T-helper 1 cell treated with Interleukin-12 subunit alpha and Interleukin-12 subunit beta and Interleukin-4 antibody, amounts not matched to agents 30 μg/mL and 1 μg/mL, for 36 hours (primary cell): ENCODE measurements at regions not wholly inside any gene's neighbourhood (a gene's known extent, or its start where the extent isn't known, plus 50 kb on each side); places are given as distances from the start of the nearest gene placed in this dataset.

Source experiments
- H3K27ac Mint-ChIP-seq: one replicate; pipeline ENCODE4 v1.8.0; 2021; ENCODE audit warnings: mild to moderate bottlenecking, mixed read lengths
- H3K27me3 Mint-ChIP-seq: one replicate; pipeline ENCODE4 v1.8.0; 2021; ENCODE audit warnings: low read depth, mixed read lengths
- H3K36me3 Mint-ChIP-seq: one replicate; pipeline ENCODE4 v1.8.0; 2021; ENCODE audit warnings: low read depth, mixed read lengths
- H3K4me1 Mint-ChIP-seq: one replicate; pipeline ENCODE4 v1.8.0; 2021; ENCODE audit warnings: low read depth, mixed read lengths
- H3K4me3 Mint-ChIP-seq: one replicate; pipeline ENCODE4 v1.8.0; 2021; ENCODE audit warnings: mild to moderate bottlenecking, moderate library complexity, mixed read lengths
- H3K9me3 Mint-ChIP-seq: one replicate; pipeline ENCODE4 v1.8.0; 2021; ENCODE audit warnings: mixed read lengths

- H3K4me3 Mint-ChIP-seq = no peak overlapping the region
- no peak overlapping the region for H3K27ac Mint-ChIP-seq
- no peaks in the 10 kb centered on the region for H3K4me1 Mint-ChIP-seq
- H3K9me3 Mint-ChIP-seq = peaks cover 11% of the 10 kb centered on the region
- no peaks in the 10 kb centered on the region for H3K27me3 Mint-ChIP-seq
- no peaks in the 10 kb centered on the region for H3K36me3 Mint-ChIP-seq
Observed at GRCh38 chr15:46452297-46452820, 817.5 kb downstream of the SQOR start.

- Mint-ChIP-seq H3K9me3 (peaks cover 4% of the 10 kb centered on the region), H3K27ac (no peak overlapping the region), H3K4me3 (no peak overlapping the region), H3K36me3 (no peaks in the 10 kb centered on the region), H3K27me3 (no peaks in the 10 kb centered on the region), H3K4me1 (no peaks in the 10 kb centered on the region)
Observed at GRCh38 chr15:46456456-46456855, 821.6 kb downstream of the SQOR start.

GRCh38 chr15:46460431-46461094 lies 825.7 kb downstream of the SQOR start:
- H3K4me1 Mint-ChIP-seq = no peaks in the 10 kb centered on the region
- H3K27ac Mint-ChIP-seq = no peak overlapping the region
- H3K36me3 Mint-ChIP-seq = no peaks in the 10 kb centered on the region
- no peaks in the 10 kb centered on the region for H3K27me3 Mint-ChIP-seq
- no peak overlapping the region for H3K4me3 Mint-ChIP-seq
- H3K9me3 Mint-ChIP-seq = peaks cover 4% of the 10 kb centered on the region

- no peak overlapping the region for H3K27ac Mint-ChIP-seq
- H3K9me3 Mint-ChIP-seq = peaks cover 9% of the 10 kb centered on the region
- no peaks in the 10 kb centered on the region for H3K4me1 Mint-ChIP-seq
- no peak overlapping the region for H3K4me3 Mint-ChIP-seq
- H3K36me3 Mint-ChIP-seq = no peaks in the 10 kb centered on the region
- no peaks in the 10 kb centered on the region for H3K27me3 Mint-ChIP-seq
Observed at GRCh38 chr15:46461416-46461815, 826.6 kb downstream of the SQOR start.

- Mint-ChIP-seq H3K27me3 (no peaks in the 10 kb centered on the region), H3K4me3 (no peak overlapping the region), H3K4me1 (no peaks in the 10 kb centered on the region)
Observed at GRCh38 chr15:46467041-46467440, 832.2 kb downstream of the SQOR start.

GRCh38 chr15:46471096-46471495 lies 836.3 kb downstream of the SQOR start:
- Mint-ChIP-seq H3K4me3 (no peak overlapping the region), H3K27ac (no peak overlapping the region), H3K9me3 (peaks cover 9% of the 10 kb centered on the region), H3K27me3 (no peaks in the 10 kb centered on the region), H3K4me1 (no peaks in the 10 kb centered on the region), H3K36me3 (no peaks in the 10 kb centered on the region)

More at GRCh38 chr15:46467041-46467440, 832.2 kb downstream of the SQOR start:
- Mint-ChIP-seq H3K27ac (no peak overlapping the region), H3K36me3 (no peaks in the 10 kb centered on the region), H3K9me3 (peaks cover 10% of the 10 kb centered on the region)

- Mint-ChIP-seq H3K27me3 (no peaks in the 10 kb centered on the region), H3K36me3 (no peaks in the 10 kb centered on the region), H3K4me1 (no peaks in the 10 kb centered on the region), H3K4me3 (no peak overlapping the region), H3K27ac (no peak overlapping the region), H3K9me3 (peaks cover 32% of the 10 kb centered on the region)
Observed at GRCh38 chr15:46489276-46489675, 854.4 kb downstream of the SQOR start.

GRCh38 chr15:46496491-46497115 lies 861.8 kb downstream of the SQOR start:
- no peaks in the 10 kb centered on the region for H3K36me3 Mint-ChIP-seq
- H3K4me1 Mint-ChIP-seq = no peaks in the 10 kb centered on the region
- H3K27ac Mint-ChIP-seq = no peak overlapping the region
- no peak overlapping the region for H3K4me3 Mint-ChIP-seq
- no peaks in the 10 kb centered on the region for H3K27me3 Mint-ChIP-seq
- H3K9me3 Mint-ChIP-seq = peaks cover 45% of the 10 kb centered on the region

- H3K27ac Mint-ChIP-seq = no peak overlapping the region
- H3K4me1 Mint-ChIP-seq = no peaks in the 10 kb centered on the region
- H3K4me3 Mint-ChIP-seq = no peak overlapping the region
- no peaks in the 10 kb centered on the region for H3K36me3 Mint-ChIP-seq
- no peaks in the 10 kb centered on the region for H3K27me3 Mint-ChIP-seq
- H3K9me3 Mint-ChIP-seq = peaks cover 22% of the 10 kb centered on the region
Observed at GRCh38 chr15:46502667-46503066, 867.8 kb downstream of the SQOR start.

GRCh38 chr15:46518381-46518780 lies 883.6 kb downstream of the SQOR start:
- Mint-ChIP-seq H3K27ac (no peak overlapping the region), H3K36me3 (no peaks in the 10 kb centered on the region), H3K9me3 (peaks cover 10% of the 10 kb centered on the region), H3K4me1 (no peaks in the 10 kb centered on the region), H3K27me3 (no peaks in the 10 kb centered on the region), H3K4me3 (no peak overlapping the region)

GRCh38 chr15:46523701-46524100 lies 888.9 kb downstream of the SQOR start:
- no peak overlapping the region for H3K27ac Mint-ChIP-seq
- no peaks in the 10 kb centered on the region for H3K27me3 Mint-ChIP-seq
- H3K36me3 Mint-ChIP-seq = no peaks in the 10 kb centered on the region
- no peak overlapping the region for H3K4me3 Mint-ChIP-seq
- H3K4me1 Mint-ChIP-seq = no peaks in the 10 kb centered on the region
- H3K9me3 Mint-ChIP-seq = peaks cover 15% of the 10 kb centered on the region

- Mint-ChIP-seq H3K27ac (no peak overlapping the region), H3K27me3 (no peaks in the 10 kb centered on the region)
Observed at GRCh38 chr15:46525984-46526725, 891.3 kb downstream of the SQOR start.

GRCh38 chr15:46526726-46527110 lies 891.9 kb downstream of the SQOR start:
- Mint-ChIP-seq H3K9me3 (peaks cover 12% of the 10 kb centered on the region), H3K27me3 (no peaks in the 10 kb centered on the region), H3K4me1 (no peaks in the 10 kb centered on the region), H3K27ac (no peak overlapping the region), H3K4me3 (no peak overlapping the region), H3K36me3 (no peaks in the 10 kb centered on the region)

More at GRCh38 chr15:46525984-46526725, 891.3 kb downstream of the SQOR start:
- H3K4me3 Mint-ChIP-seq = no peak overlapping the region
- no peaks in the 10 kb centered on the region for H3K4me1 Mint-ChIP-seq
- no peaks in the 10 kb centered on the region for H3K36me3 Mint-ChIP-seq
- peaks cover 12% of the 10 kb centered on the region for H3K9me3 Mint-ChIP-seq

GRCh38 chr15:46543626-46544025 lies 908.8 kb downstream of the SQOR start:
- Mint-ChIP-seq H3K36me3 (no peaks in the 10 kb centered on the region), H3K27ac (no peak overlapping the region), H3K4me3 (no peak overlapping the region), H3K4me1 (no peaks in the 10 kb centered on the region), H3K27me3 (no peaks in the 10 kb centered on the region), H3K9me3 (peaks cover 22% of the 10 kb centered on the region)

- H3K27me3 Mint-ChIP-seq = no peaks in the 10 kb centered on the region
- no peaks in the 10 kb centered on the region for H3K4me1 Mint-ChIP-seq
- H3K36me3 Mint-ChIP-seq = no peaks in the 10 kb centered on the region
- H3K9me3 Mint-ChIP-seq = peaks cover 4% of the 10 kb centered on the region
- H3K27ac Mint-ChIP-seq = no peak overlapping the region
- no peak overlapping the region for H3K4me3 Mint-ChIP-seq
Observed at GRCh38 chr15:46548989-46549388, 914.2 kb downstream of the SQOR start.
